Right lobe of liver (tissue), 6 donors: ENCODE measurements at regions not wholly inside any gene's neighbourhood (a gene's known extent, or its start where the extent isn't known, plus 50 kb on each side); places are given as distances from the start of the nearest gene placed in this dataset.

Experiments used
- ATAC-seq, 4 donors: fragments of 200-7000 bp; cut with Tn5 transposase; one replicate each; pipeline ENCODE4 v1.9.1; 2020; ENCODE audit warnings: mild to moderate bottlenecking in 4 of 4, moderate library complexity in 4 of 4
- DNase-seq, 3 donors: peaks; one replicate each; pipeline ENCODE4 v3.0.0-alpha.2; 2020
- H3K27ac ChIP-seq, 3 donors: fragments of 200-600 bp; one replicate each; pipeline ENCODE4 v1.8.0; 2022
- H3K27me3 ChIP-seq, 2 donors: fragments of 200-600 bp; one replicate each; pipeline ENCODE4 v1.8.0; 2022
- H3K36me3 ChIP-seq, 4 donors: fragments of 200-600 bp; sonication (generic) in 1 of 4; one replicate each; pipeline versions ENCODE4 v1.5.1 to v1.8.0; 2017 to 2022; ENCODE audit warnings: control low read depth in 1 of 4
- H3K4me1 ChIP-seq, 4 donors: fragments of 200-600 bp; sonication (generic) in 1 of 4; one replicate each; pipeline versions ENCODE4 v1.5.1 to v1.8.0; 2017 to 2022; ENCODE audit warnings: control low read depth in 1 of 4
- H3K4me3 ChIP-seq, 3 donors: fragments of 200-600 bp; one replicate each; pipeline ENCODE4 v1.8.0; 2022
- H3K9me3 ChIP-seq, 4 donors: fragments of 200-600 bp; sonication (generic) in 1 of 4; one replicate each; pipeline versions ENCODE4 v1.5.1 to v1.8.0; 2017 to 2022; ENCODE audit warnings: control low read depth in 1 of 4
- POLR2A ChIP-seq: fragments of 450-650 bp; IDR thresholded peaks from one replicate; pipeline ENCODE4 v1.6.1; 2017; ENCODE audit warnings: antibody characterized with exemption, mild to moderate bottlenecking
- WGBS: methylation state at CpG from one replicate; pipeline ENCODE4 v1.1.6; 2018; ENCODE audit warnings: low coverage, low lambda C conversion rate; ENCODE audit not compliant: insufficient coverage; ENCODE audit errors: missing lambda C conversion rate; 5-methylcytosine and 5-hydroxymethylcytosine counted together
- intact Hi-C, 2 donors: fragments of 100-400 bp; cut with DNase I; formaldehyde crosslinking; loops; one replicate each; pipeline versions ENCODE4 v1.11.2 to v1.14.1; 2022
- TF ChIP-seq, protein P1 (sequence below), 4 donors: fragments of 200-600 bp in 3 of 4; fragments of 450-650 bp in 1 of 4; IDR thresholded peaks; one replicate each; pipeline versions ENCODE4 v1.5.1 to v1.8.0; 2016 to 2022; ENCODE audit warnings: antibody characterized with exemption in 4 of 4, mild to moderate bottlenecking in 2 of 4
- donor health status: DM: no; HTN: yes; CAD: no.
- donor health status: DM: no; HTN: no; CAD: no.
- donor health status: DM: no; HTN: no; CAD: no.
- donor health status: DM: no; HTN: yes; CAD: no.
- donor health status: DM: no; HTN: yes; CAD: no.

DNA sequence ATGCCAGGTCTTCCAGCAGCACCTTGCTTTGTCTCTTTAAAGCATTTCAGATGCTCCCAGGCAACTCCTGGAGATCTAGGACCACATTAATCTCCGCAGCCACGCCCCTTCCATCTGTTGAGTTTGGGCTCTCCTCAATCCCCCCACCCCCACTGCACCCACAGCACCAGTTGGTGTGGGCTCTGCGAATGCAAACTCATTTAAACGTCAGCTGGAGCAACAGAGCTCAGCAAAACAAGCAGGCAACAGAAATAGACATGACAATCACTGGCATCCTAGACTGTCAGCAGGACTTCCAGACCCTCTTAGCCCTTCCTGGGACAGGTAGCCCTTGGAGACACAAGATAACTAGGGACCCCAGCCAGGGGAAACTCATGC is 106.9 kb downstream of the LSM3 start:
- Histone ChIP-seq H3K36me3 (no peaks in the 10 kb centered on the region), H3K27me3 (no peaks in the 10 kb centered on the region), H3K9me3 (no peaks in the 10 kb centered on the region), H3K4me3 (no peak overlapping the region), H3K4me1 (no peaks in the 10 kb centered on the region), H3K27ac (no peak overlapping the region)
- intact Hi-C loops, result no loop called here
- TF ChIP-seq, protein P1, sequence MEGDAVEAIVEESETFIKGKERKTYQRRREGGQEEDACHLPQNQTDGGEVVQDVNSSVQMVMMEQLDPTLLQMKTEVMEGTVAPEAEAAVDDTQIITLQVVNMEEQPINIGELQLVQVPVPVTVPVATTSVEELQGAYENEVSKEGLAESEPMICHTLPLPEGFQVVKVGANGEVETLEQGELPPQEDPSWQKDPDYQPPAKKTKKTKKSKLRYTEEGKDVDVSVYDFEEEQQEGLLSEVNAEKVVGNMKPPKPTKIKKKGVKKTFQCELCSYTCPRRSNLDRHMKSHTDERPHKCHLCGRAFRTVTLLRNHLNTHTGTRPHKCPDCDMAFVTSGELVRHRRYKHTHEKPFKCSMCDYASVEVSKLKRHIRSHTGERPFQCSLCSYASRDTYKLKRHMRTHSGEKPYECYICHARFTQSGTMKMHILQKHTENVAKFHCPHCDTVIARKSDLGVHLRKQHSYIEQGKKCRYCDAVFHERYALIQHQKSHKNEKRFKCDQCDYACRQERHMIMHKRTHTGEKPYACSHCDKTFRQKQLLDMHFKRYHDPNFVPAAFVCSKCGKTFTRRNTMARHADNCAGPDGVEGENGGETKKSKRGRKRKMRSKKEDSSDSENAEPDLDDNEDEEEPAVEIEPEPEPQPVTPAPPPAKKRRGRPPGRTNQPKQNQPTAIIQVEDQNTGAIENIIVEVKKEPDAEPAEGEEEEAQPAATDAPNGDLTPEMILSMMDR (IDR thresholded peaks at IDR 0.05), result no peak
- TF ChIP-seq POLR2A, result no peak
- ATAC-seq (no peak), DNase-seq (no peak)
- 53% methylated on average over 3 of the region's 4 CpGs for WGBS

DNA sequence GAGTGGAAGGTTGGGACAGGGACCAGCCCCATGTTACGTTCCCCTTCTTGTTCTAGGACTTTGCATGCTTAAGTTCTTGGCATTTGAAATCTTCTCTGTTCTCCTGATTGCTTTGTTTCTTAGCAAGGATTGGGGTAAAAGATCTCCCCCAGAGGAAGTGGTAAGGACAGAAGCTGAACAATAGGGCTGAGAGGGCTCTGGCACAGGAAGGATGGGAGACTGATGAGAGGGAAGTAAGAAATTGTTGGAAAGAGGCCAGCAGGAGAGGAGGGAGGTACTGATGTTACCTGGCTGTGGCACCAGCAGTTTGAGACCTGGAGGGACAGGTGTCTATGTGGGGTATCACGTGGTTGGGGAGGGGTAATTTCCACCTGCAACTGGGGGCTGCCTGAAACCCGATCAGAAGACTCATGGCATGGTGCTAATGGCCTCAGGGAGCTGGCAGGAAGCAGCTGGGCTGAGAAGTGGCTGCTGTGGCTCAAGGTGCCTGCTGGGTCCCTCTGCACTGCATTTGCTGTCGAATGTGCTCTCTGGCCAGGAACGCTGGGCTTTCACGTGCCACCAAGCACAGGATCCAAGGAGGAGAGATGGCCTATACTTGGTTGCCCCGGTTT is 108.4 kb downstream of the LSM3 start:
- DNase-seq (no peak), ATAC-seq (no peak)
- H3K4me1 ChIP-seq, result no peaks in the 10 kb centered on the region
- no peaks in the 10 kb centered on the region for H3K27me3 ChIP-seq
- WGBS, result 55% methylated on average over 4 of the region's 7 CpGs
- intact Hi-C loops, result no loop called here
- TF ChIP-seq, protein P1 (IDR thresholded peaks at IDR 0.05), result no peak
- TF ChIP-seq POLR2A, result no peak
- H3K4me3 ChIP-seq, result no peak overlapping the region
- no peak overlapping the region for H3K27ac ChIP-seq
- H3K36me3 ChIP-seq, result no peaks in the 10 kb centered on the region
- no peaks in the 10 kb centered on the region for H3K9me3 ChIP-seq

DNA sequence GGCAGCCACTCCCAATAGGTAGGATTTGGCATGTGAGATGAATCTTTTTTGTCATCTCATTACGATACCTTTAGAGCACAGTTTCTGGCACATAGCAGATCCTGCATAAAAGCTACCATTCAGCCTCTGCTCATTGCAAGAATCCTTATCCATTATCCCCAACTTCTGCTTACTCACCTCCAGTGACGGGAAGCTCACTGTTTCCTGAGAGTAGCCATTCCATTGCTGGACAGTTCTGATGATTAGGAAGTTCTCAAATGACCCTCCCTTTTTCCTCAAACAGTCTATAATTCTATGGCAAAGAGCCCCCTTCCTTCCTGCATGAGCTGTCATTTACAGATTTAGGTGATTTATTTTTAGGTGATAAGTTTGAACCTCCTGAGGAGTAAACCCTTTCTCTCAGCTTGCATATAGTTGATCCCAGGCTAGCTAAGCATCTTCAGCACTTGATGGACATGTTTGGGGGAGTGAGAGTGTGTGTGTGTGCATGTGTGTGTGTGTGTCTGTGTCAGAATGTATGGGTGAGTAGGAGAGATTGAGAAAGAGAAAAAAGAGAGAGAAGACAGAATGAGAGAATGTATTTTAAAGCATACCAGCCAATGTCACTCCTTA is 109.7 kb downstream of the LSM3 start:
- H3K27ac ChIP-seq, result no peak overlapping the region
- no peak for DNase-seq
- intact Hi-C loops, result no loop called here
- no peaks in the 10 kb centered on the region for H3K36me3 ChIP-seq
- TF ChIP-seq POLR2A, result no peak
- TF ChIP-seq, protein P1 (IDR thresholded peaks at IDR 0.05), result no peak
- H3K4me3 ChIP-seq, result no peak overlapping the region
- no peaks in the 10 kb centered on the region for H3K27me3 ChIP-seq
- H3K4me1 ChIP-seq, result no peaks in the 10 kb centered on the region
- no peak for ATAC-seq
- 88% methylated on average over 2 of the region's 2 CpGs for WGBS
- no peaks in the 10 kb centered on the region for H3K9me3 ChIP-seq

DNA sequence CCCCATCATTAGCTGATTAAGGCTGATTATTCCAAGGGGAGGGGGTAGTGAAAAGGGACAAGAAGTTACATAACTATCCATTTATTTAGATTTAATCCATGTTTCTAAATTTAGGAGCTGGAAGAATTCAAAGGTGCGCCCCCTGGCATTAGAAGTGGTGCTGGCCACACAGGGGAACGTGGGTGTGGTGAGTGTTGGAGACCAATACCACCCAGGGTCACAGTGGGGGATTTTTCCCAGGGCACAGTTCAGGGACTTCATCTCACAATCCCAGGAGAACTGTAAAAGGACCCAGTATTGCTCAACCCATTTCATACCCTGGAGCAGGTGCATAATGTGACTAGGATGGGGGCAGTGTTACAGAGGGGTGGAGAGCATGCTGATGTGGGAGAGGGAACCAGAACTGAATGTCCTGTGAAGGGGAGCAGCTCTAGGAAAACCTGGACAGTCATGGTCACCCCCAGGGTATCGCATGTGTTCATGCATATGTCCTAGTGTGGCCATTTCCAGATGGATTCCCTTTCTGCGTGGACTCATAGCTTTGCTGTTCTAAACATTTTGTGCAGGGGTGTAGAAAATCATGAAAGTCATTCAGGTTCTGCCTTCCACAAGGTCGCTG is 110.3 kb downstream of the LSM3 start:
- ATAC-seq (no peak), DNase-seq (no peak)
- Histone ChIP-seq H3K4me1 (no peaks in the 10 kb centered on the region), H3K27ac (no peak overlapping the region), H3K36me3 (no peaks in the 10 kb centered on the region), H3K27me3 (no peaks in the 10 kb centered on the region), H3K9me3 (no peaks in the 10 kb centered on the region), H3K4me3 (no peak overlapping the region)
- TF ChIP-seq, protein P1 (IDR thresholded peaks at IDR 0.05), result no peak
- no peak for TF ChIP-seq POLR2A
- intact Hi-C loops, result no loop called here
- WGBS, result 68% methylated on average over 5 of the region's 5 CpGs
